GM10248 (cell line): ENCODE measurements at regions not wholly inside any gene's neighbourhood (a gene's known extent, or its start where the extent isn't known, plus 50 kb on each side); places are given as distances from the start of the nearest gene placed in this dataset.

Source experiments
- CTCF ChIA-PET: fragments of 300-600 bp; sonication (Branson Sonifier 250); formaldehyde crosslinking; extraction: SDS; loops from one replicate; lab custom pipeline; 2021; ENCODE audit warnings: antibody characterized with exemption; lab: Yijun Ruan, JAX
- POLR2A ChIA-PET: fragments of 350-650 bp; sonication (Branson Sonifier 250); formaldehyde crosslinking; extraction: SDS; loops from one replicate; lab custom pipeline; 2020; ENCODE audit warnings: antibody characterized with exemption; lab: Yijun Ruan, JAX
- DNase-seq: peaks from one replicate; pipeline ENCODE4 v3.0.0; 2012; ENCODE audit errors: extremely low spot score
- TF ChIP-seq, protein P1 (sequence below): IDR thresholded peaks from 2 replicates; pipeline ENCODE4 v1.5.1; 2012; ENCODE audit warnings: mild to moderate bottlenecking, low read depth; ENCODE audit errors: extremely low read depth, missing control alignments, control extremely low read depth

DNA sequence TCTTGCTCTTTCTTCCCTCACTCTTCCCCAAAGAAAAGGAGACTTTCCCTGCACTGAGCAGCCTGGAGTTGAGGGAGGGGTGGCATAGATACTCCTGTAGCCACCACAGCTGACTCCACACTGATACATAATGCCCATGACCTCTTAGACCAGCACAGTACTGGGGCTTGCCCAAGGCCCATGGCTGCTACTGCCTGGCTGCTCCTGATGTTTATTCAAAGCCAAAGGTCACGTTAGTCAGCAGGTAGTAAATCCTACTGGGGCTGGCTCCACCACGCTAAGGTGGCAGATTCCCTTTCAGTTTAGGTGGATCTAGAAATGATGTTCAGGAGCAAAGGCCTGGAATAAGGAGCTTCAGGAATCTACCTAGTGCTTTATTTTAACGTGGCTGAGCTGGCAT is 212.7 kb downstream of the C3orf38 start:
- TF ChIP-seq, protein P1, sequence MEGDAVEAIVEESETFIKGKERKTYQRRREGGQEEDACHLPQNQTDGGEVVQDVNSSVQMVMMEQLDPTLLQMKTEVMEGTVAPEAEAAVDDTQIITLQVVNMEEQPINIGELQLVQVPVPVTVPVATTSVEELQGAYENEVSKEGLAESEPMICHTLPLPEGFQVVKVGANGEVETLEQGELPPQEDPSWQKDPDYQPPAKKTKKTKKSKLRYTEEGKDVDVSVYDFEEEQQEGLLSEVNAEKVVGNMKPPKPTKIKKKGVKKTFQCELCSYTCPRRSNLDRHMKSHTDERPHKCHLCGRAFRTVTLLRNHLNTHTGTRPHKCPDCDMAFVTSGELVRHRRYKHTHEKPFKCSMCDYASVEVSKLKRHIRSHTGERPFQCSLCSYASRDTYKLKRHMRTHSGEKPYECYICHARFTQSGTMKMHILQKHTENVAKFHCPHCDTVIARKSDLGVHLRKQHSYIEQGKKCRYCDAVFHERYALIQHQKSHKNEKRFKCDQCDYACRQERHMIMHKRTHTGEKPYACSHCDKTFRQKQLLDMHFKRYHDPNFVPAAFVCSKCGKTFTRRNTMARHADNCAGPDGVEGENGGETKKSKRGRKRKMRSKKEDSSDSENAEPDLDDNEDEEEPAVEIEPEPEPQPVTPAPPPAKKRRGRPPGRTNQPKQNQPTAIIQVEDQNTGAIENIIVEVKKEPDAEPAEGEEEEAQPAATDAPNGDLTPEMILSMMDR: no peak
- no peak for DNase-seq
- ChIA-PET POLR2A (no interaction called here), CTCF (interaction anchor here (1.2 kb wide), 1 partner anchor 9 kb away, joined by 3 read pairs; no protein-coding TSS in a partner anchor)

DNA sequence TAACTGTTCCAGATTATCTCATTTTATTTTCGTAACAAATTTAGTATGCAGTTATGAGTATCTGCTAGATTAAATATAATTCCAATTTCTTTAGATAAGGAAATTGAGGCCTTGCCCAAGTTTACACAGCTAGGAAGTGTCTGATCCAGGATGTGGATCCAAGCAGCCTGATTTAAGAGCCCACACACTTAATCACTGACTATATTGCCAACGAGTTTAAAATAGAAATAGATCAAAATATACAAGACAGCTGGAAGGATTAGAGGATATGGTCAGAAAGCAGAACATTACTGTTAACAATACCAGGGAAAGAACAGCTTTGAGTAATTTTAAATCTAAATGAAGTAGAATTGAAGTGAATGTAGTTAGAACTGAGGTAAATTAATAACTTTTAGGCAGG is 215.2 kb downstream of the C3orf38 start:
- ChIA-PET CTCF (interaction anchor here (1.1 kb wide), 1 partner anchor 14 kb away, joined by 3 read pairs; no protein-coding TSS in a partner anchor), POLR2A (no interaction called here)
- DNase-seq: no peak

DNA sequence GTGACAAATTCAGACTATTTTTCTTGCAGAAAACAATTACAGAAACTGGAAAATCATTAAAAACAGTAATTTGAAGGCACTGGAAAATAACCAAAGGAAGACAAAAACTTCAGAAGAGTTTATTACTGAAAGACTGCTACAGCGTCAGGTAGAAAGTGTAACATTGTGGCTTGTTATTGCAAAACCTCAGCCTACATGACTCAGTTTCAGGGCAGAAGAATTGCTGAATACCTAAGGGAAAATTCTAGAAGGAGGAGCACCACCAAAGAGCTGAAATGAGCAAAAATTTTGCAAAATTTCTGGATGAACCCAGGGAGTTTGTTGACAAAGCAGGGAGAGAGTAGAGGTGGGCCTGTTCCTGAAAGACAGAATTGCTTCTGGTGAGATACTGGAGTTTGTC is 219.6 kb downstream of the C3orf38 start:
- ChIA-PET CTCF (no interaction called here), POLR2A (no interaction called here)
- TF ChIP-seq, protein P1: no peak
- DNase-seq: no peak

More for the DNA sequence above, 215.2 kb downstream of the C3orf38 start:
- TF ChIP-seq, protein P1: no peak

- TF ChIP-seq, protein P1: no peak
- ChIA-PET CTCF (no interaction called here), POLR2A (no interaction called here)
- DNase-seq: no peak
Measured at GRCh38 chr3:88369767-88370166, 220.0 kb downstream of the C3orf38 start.

GRCh38 chr3:88385090-88385489 is 235.3 kb downstream of the C3orf38 start:
- DNase-seq: no peak
- POLR2A ChIA-PET: no interaction called here
- CTCF ChIA-PET: no interaction called here
- TF ChIP-seq, protein P1: no peak

- ChIA-PET POLR2A (no interaction called here), CTCF (interaction anchor here (0.9 kb wide), 1 partner anchor 11 kb away, joined by 3 read pairs; no protein-coding TSS in a partner anchor)
- TF ChIP-seq, protein P1: no peak
- DNase-seq: no peak
Measured at GRCh38 chr3:88398581-88398980, 248.8 kb downstream of the C3orf38 start.
